GM21529 (cell line): ENCODE measurements at regions not wholly inside any gene's neighbourhood (a gene's known extent, or its start where the extent isn't known, plus 50 kb on each side); places are given as distances from the start of the nearest gene placed in this dataset.
"Not testable (repeated sequence)": the region's sequence is repeated elsewhere in the genome, so short reads cannot be mapped to it uniquely, and the experiment has no call there.

Experiments
- ATAC-seq: cut with Tn5 transposase; IDR thresholded peaks from one replicate; pipeline ENCODE4 v1.9.1; 2021; ENCODE audit not compliant: unreplicated experiment

DNA sequence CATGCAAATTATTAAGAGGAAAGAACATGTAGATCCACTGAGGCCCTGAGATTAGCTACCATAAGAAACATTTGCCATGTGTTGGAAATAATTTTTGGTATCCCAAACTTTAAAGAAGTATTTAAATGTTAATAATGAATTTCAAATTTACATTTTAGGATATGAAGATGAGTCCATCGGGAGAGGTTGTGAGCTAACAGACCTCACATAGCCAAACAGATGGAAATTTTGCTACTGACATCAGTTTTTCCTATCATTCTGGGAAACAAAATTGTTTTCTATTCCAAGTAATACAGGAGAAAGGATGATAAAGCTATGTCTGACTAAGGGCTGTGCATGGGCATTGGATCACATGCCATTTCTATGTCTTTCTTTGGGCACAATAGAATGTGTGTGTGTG lies 809.6 kb downstream of the TENT5A start:
- ATAC-seq = no peak

DNA sequence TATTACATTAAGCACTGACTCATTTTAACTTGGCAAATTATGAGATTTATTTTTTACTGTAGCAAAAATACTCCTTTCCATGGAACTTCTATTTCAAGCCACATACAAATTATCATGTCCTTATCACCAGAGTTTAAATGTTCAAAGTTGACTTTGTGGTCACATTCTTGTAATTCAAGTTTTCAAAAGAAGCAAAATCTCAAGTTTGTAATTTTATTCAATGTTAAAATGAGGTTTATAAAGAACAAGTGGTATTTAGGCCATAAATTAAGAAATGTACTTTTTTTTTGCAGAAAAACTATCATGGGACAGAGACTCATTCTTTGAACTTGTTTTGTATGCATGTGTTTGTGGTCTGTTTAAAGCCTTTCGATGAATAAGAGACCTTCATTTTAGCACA lies 811.5 kb downstream of the TENT5A start:
- no peak for ATAC-seq

GRCh38 chr6:80940571-80940970 lies 811.9 kb downstream of the TENT5A start:
- no peak for ATAC-seq

GRCh38 chr6:80939898-80940297 lies 812.6 kb downstream of the TENT5A start:
- no peak for ATAC-seq

DNA sequence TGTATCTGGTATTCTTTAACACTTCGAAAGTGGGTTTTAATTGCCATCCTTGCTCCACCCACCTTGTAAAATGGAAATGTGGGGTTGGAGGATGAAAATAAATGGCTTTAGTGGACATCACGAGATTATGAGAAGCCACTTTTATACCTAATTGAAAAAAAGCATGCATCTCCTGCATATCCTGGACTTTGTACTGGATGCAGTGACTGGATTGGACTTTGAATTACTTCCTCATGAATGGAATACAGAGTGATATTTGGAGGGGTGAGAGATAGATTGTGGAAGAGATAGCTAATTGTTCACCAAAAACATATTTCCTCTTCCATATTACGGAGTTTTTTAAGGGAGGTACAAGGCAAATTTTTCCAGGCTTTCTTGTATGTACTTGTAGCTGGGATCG lies 813.0 kb downstream of the TENT5A start:
- ATAC-seq = no peak

GRCh38 chr6:80938131-80938530 lies 814.4 kb downstream of the TENT5A start:
- no peak for ATAC-seq

DNA sequence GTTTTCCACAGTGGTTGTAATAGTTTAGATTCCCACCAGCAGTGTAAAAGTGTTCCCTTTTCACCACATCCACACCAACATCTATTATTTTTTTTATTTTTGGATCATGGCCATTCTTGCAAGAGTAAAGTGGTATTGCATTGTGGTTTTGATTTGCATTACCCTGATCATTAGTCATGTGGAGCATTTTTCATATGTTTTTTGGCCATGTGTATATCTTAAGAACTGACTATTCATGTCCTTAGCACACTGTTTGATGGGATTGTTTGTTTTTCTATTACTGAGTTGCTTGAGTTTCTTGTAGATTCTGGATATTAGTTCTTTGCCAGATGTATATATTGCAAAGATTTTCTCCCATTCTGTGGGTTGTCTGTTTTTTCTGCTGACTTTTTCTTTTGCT lies 820.1 kb downstream of the TENT5A start:
- ATAC-seq = no peak

DNA sequence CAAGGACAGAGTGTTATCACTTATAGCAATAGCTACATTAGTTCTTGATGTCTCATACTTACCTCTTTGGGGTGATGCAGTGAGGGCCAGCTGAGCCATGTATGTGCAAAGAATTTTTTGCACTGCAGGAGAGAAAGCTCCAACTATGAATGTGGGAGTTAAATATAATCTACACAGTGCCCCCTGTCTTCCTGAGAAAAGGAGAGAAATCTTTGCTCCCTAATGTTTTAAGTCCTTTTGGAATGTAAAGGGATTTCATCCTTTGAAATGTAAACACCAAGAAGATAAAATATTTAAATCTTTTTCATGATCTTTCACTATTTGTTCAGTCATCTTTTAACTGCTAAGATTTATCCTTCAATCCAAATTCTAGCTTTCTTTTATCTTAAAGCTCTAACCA lies 822.1 kb downstream of the TENT5A start:
- ATAC-seq = no peak

GRCh38 chr6:80923816-80924215 lies 817.3 kb downstream of the BCKDHB start:
- ATAC-seq = no peak

DNA sequence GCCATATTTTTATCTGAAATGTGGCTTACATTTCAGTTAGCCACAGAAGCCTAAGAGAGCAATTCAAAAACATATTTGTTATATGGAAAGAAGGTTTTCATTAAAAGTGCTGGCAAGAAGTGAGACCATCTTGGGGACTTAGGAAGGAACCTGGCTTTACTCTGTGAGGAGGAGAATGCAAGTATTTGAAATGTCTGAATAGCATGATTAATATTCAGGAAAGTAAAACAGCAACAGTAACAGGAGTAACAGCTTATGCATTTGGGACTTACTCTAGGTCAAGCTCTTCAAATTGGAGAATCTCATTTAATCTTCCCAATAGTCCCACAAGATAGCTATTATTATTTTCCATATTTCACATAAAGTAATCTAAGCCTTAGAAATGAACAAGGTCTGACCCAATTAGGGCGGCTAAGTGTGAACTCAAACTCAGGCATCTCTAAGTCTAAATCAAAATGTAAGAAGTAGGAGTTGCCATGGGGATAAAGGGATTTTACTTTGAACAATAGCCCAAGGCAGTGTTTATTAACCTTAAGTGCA lies 816.5 kb downstream of the BCKDHB start:
- no peak for ATAC-seq

- ATAC-seq = no peak
Measured at GRCh38 chr6:80921861-80922460, 815.5 kb downstream of the BCKDHB start.

DNA sequence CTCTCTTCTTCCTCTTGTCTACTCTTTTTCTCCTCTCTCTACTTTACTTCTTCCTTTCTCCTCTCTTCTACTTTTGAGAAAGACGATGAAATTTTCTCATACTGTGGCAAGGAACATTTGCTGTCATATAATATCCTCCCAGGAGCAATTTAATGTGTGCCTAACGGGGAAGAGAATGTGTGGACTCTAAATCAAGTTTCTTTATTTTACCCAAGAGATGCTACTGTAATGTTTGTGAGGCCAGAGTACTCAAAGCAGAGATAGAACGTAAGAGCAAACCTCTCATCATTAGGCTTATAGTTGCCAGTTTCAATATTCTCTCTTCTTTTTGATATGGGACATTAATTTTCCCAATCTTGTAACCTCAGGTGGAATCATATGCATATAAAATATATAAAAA lies 801.4 kb downstream of the BCKDHB start:
- ATAC-seq = no peak

DNA sequence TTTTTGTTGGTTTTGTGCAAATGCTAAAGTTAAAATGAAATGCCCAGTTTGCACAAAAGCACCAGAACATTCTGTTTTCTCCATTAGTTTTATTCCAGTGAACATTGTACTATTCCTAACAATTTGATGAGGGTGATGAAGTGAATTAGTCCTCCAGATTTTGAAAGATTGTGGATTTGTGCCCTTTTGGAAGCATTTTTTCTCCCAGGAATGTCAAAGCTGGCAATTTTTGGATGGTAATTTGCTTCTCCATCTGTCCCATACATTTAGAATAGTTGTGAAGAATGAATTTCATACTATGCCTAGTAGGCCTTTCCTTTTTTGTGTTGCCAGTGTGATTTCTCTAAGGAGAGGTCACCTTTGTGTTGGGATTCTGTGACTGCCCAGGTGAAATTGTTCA lies 797.2 kb downstream of the BCKDHB start:
- no peak for ATAC-seq

DNA sequence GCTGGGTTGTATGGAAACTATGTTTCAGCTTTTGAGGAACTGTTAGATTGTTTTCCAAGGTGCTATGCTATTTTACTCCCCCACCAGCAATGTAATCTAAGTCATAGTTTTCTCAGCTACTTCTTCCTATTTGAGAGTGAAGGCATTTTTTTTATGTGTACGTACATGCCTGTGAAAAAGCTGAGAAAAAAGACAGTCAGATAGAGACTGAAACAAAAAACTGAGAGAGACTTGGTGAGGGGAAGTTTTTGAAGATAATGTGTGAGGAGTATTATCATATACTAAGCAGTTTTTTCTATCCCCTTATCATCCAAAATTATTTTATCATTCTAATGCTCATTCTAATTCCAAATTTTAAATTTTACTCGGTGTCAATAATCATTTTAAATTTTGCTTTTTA lies 780.0 kb downstream of the BCKDHB start:
- ATAC-seq = no peak

DNA sequence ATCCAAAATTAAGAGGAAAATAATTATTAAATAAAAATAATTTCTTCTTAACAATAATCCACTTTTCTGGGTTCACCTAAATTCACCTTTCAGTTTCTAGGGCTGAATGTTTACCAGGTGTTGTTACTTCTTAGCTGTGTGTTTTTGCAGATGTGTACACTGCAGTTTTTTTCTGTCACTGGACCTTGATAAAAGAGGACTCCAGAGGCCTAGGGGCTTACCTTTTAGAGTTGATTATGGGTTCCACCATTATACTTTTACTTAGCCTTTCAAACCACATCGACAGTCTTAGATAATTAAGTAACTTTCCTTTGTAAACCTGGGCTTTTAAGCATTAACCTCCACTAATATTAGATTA lies 766.5 kb downstream of the BCKDHB start:
- ATAC-seq = no peak

GRCh38 chr6:80872199-80872950 lies 765.9 kb downstream of the BCKDHB start:
- ATAC-seq = no peak

DNA sequence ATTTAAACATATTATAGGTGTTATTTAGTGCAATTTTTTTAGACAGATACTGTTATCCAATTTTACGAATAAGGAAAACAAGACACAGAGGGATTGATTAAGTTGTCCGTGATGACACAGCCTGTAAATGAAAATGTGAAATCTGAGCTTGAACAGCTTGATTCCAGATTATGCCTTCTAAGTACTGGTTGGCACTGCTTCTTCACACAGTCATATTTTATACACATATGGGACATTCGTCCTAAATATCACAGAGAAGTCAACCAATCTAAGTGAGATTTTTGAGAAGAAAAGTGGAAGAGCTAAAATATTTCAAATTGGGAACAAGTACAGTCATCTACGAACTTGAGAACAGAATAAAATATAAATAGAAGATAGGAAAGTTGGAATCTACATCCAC lies 756.3 kb downstream of the BCKDHB start:
- no peak for ATAC-seq

DNA sequence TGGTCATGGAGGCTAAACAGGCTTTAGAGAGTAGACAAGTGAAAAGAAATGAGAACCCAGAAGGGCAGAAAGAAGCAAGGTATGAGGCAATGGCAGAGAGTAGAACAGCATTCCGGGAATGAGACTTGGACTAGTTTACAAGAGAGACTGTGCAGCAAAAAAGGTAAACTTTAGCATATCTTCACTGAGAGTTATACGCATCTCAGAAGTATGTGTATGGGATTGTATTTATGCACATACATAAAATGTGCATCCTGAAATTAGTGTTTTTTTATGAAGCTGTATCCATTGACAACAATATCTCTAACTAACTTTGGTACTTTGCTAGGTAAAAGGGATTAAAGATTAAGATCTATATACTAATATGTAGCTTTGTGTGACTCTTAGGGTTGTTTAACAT lies 753.6 kb downstream of the BCKDHB start:
- no peak for ATAC-seq

- not testable (repeated sequence) for ATAC-seq
Measured at GRCh38 chr6:80847973-80848372, 741.5 kb downstream of the BCKDHB start.

- ATAC-seq = no peak
Measured at GRCh38 chr6:80832337-80832736, 725.9 kb downstream of the BCKDHB start.

DNA sequence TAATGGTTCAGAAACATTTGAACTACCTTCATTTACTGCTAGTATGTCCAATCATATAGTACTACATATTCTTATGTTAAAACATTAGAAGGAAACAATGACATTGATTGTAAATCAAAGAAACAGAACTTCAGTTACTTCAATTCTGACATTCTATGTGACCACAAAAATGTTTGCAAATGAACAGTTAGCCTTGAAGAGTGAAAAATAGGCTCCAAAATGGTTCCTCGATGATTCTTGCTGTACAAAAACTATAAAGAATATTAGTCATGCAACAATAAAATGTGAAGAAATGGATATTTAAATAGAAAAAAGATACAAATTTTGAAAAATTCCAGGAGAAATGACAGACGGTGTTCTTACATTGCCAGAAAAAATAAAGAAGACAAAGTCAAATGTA lies 686.9 kb downstream of the BCKDHB start:
- ATAC-seq = no peak

- no peak for ATAC-seq
Measured at GRCh38 chr6:80792151-80792550, 685.7 kb downstream of the BCKDHB start.
